WERI-Rb-1 (cell line): ENCODE measurements at regions not wholly inside any gene's neighbourhood (a gene's known extent, or its start where the extent isn't known, plus 50 kb on each side); places are given as distances from the start of the nearest gene placed in this dataset.

Experiments used
- DNase-seq: peaks from one replicate; pipeline ENCODE4 v3.0.0-alpha.2; 2020
- H3K27ac ChIP-seq: fragments of 250-450 bp; sonication (Bioruptor Pico); 2 replicates; pipeline ENCODE4 v1.5.1; 2020; ENCODE audit warnings: mild to moderate bottlenecking, moderate library complexity
- H3K27me3 ChIP-seq: fragments of 250-450 bp; sonication (Bioruptor Pico); 2 replicates; pipeline ENCODE4 v1.5.1; 2021; ENCODE audit warnings: mild to moderate bottlenecking, low read depth, moderate library complexity; ENCODE audit not compliant: insufficient read depth, severe bottlenecking
- H3K36me3 ChIP-seq: fragments of 250-450 bp; sonication (Bioruptor Pico); 2 replicates; pipeline ENCODE4 v1.5.1; 2020; ENCODE audit warnings: mild to moderate bottlenecking, moderate library complexity
- H3K4me3 ChIP-seq: 2 replicates; pipeline ENCODE4 v1.5.1; 2011; ENCODE audit warnings: low read depth, mild to moderate bottlenecking, control low read depth, low read length
- H3K9me3 ChIP-seq: fragments of 250-450 bp; sonication (Bioruptor Pico); 2 replicates; pipeline ENCODE4 v1.5.1; 2021; ENCODE audit warnings: mild to moderate bottlenecking, moderate library complexity; ENCODE audit not compliant: severe bottlenecking
- TF ChIP-seq, protein P1 (sequence below): IDR thresholded peaks from 2 replicates; pipeline ENCODE4 v1.5.1; 2011; ENCODE audit warnings: low read depth, mild to moderate bottlenecking, control low read depth, inconsistent platforms, low read length

GRCh38 chr16:86868070-86868469 is 289.7 kb downstream of the FOXL1 start:
- Histone ChIP-seq H3K4me3 (no peak overlapping the region), H3K27me3 (no peaks in the 10 kb centered on the region), H3K27ac (no peak overlapping the region), H3K9me3 (no peaks in the 10 kb centered on the region), H3K36me3 (no peaks in the 10 kb centered on the region)
- TF ChIP-seq, protein P1, sequence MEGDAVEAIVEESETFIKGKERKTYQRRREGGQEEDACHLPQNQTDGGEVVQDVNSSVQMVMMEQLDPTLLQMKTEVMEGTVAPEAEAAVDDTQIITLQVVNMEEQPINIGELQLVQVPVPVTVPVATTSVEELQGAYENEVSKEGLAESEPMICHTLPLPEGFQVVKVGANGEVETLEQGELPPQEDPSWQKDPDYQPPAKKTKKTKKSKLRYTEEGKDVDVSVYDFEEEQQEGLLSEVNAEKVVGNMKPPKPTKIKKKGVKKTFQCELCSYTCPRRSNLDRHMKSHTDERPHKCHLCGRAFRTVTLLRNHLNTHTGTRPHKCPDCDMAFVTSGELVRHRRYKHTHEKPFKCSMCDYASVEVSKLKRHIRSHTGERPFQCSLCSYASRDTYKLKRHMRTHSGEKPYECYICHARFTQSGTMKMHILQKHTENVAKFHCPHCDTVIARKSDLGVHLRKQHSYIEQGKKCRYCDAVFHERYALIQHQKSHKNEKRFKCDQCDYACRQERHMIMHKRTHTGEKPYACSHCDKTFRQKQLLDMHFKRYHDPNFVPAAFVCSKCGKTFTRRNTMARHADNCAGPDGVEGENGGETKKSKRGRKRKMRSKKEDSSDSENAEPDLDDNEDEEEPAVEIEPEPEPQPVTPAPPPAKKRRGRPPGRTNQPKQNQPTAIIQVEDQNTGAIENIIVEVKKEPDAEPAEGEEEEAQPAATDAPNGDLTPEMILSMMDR: no peak
- DNase-seq: no peak

- Histone ChIP-seq H3K27ac (no peak overlapping the region), H3K27me3 (no peaks in the 10 kb centered on the region), H3K9me3 (no peaks in the 10 kb centered on the region), H3K36me3 (no peaks in the 10 kb centered on the region), H3K4me3 (no peak overlapping the region)
- DNase-seq: no peak
- TF ChIP-seq, protein P1: no peak
These were observed 290.4 kb downstream of the FOXL1 start for GRCh38 chr16:86868786-86869185.

GRCh38 chr16:86869288-86870022 is 291.1 kb downstream of the FOXL1 start:
- Histone ChIP-seq H3K27ac (no peak overlapping the region), H3K27me3 (no peaks in the 10 kb centered on the region), H3K36me3 (no peaks in the 10 kb centered on the region), H3K4me3 (no peak overlapping the region), H3K9me3 (no peaks in the 10 kb centered on the region)
- DNase-seq: no peak
- TF ChIP-seq, protein P1: no peak

GRCh38 chr16:86870380-86870779 is 292.0 kb downstream of the FOXL1 start:
- DNase-seq: no peak
- no peaks in the 10 kb centered on the region for H3K27me3 ChIP-seq
- no peak overlapping the region for H3K27ac ChIP-seq
- no peaks in the 10 kb centered on the region for H3K36me3 ChIP-seq
- H3K4me3 ChIP-seq: no peak overlapping the region
- H3K9me3 ChIP-seq: no peaks in the 10 kb centered on the region
- TF ChIP-seq, protein P1: no peak

DNA sequence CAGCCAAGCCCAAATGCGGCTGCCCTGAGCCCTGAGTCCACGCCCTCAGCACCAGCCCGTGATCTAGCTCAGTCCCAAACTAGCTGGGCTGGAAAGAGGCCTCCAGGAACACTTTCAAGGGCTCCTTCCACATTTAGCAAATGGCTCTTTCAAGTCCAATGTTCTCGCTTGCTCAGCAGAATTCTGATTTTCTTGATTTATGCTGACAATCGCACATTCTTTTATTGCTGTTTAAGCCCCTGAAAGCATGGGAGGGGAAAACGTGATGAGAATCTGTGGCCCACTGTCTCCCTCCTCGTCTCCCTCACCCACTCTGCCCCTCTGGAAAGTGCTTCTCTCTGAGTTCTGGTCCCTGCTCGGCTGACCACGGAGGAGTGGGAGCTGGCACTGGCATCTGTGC is 293.8 kb downstream of the FOXL1 start:
- Histone ChIP-seq H3K4me3 (no peak overlapping the region), H3K36me3 (no peaks in the 10 kb centered on the region), H3K9me3 (no peaks in the 10 kb centered on the region), H3K27me3 (no peaks in the 10 kb centered on the region), H3K27ac (no peak overlapping the region)
- TF ChIP-seq, protein P1: no peak
- no peak for DNase-seq

- Histone ChIP-seq H3K4me3 (no peak overlapping the region), H3K36me3 (no peaks in the 10 kb centered on the region), H3K27ac (no peak overlapping the region), H3K27me3 (no peaks in the 10 kb centered on the region), H3K9me3 (no peaks in the 10 kb centered on the region)
- DNase-seq: no peak
- TF ChIP-seq, protein P1: no peak
These were observed 294.5 kb downstream of the FOXL1 start for GRCh38 chr16:86872833-86873232.
